ENCODE measurements at regions not wholly inside any gene's neighbourhood (a gene's known extent, or its start where the extent isn't known, plus 50 kb on each side); places are given as distances from the start of the nearest gene placed in this dataset.

- TF ChIP-seq EZH2 (IDR thresholded peaks at IDR 0.05; ENCODE audit: low read length) = no peak
- TF ChIP-seq, protein P1, sequence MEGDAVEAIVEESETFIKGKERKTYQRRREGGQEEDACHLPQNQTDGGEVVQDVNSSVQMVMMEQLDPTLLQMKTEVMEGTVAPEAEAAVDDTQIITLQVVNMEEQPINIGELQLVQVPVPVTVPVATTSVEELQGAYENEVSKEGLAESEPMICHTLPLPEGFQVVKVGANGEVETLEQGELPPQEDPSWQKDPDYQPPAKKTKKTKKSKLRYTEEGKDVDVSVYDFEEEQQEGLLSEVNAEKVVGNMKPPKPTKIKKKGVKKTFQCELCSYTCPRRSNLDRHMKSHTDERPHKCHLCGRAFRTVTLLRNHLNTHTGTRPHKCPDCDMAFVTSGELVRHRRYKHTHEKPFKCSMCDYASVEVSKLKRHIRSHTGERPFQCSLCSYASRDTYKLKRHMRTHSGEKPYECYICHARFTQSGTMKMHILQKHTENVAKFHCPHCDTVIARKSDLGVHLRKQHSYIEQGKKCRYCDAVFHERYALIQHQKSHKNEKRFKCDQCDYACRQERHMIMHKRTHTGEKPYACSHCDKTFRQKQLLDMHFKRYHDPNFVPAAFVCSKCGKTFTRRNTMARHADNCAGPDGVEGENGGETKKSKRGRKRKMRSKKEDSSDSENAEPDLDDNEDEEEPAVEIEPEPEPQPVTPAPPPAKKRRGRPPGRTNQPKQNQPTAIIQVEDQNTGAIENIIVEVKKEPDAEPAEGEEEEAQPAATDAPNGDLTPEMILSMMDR (optimal IDR thresholded peaks at IDR 0.05 in 1 of 3, IDR thresholded peaks at IDR 0.05 in 1 of 3, conservative IDR thresholded peaks at IDR 0.05 in 1 of 3; ENCODE audit: extremely low read depth in 1 of 3, insufficient read depth in 2 of 3, low read length in 3 of 3) = no peak
- H2AFZ ChIP-seq (ENCODE audit: control insufficient read depth, low read length) = no peak overlapping the region
- FAIRE-seq = no peak
Measured at GRCh38 chr3:43926055-43926454, 235.3 kb downstream of the ABHD5 start.

GRCh38 chr3:43932921-43933320, 242.2 kb downstream of the ABHD5 start:
- H3K4me3 ChIP-seq (ENCODE audit: control insufficient read depth in 2 of 3, extremely low read depth in 1 of 3, insufficient read depth in 2 of 3, low read depth in 1 of 3, low read length in 3 of 3) = no peak overlapping the region
- no peak overlapping the region for H2AFZ ChIP-seq (ENCODE audit: control insufficient read depth, low read length)
- H3K9ac ChIP-seq (ENCODE audit: control insufficient read depth, extremely low read depth, insufficient read depth, low read length) = no peak overlapping the region
- DNase-seq (ENCODE audit: low read depth, low spot score) (no peak), FAIRE-seq (no peak)
- H3K4me1 ChIP-seq (ENCODE audit: control insufficient read depth, extremely low read depth, insufficient read depth, low read length) = peaks cover 4% of the 10 kb centered on the region
- no peaks in the 10 kb centered on the region for H4K20me1 ChIP-seq (ENCODE audit: control insufficient read depth, extremely low read depth, insufficient read depth, low read length)
- dilution Hi-C loops (cut with MboI; ENCODE audit: extremely low pct_ligation_motif_present, low sequenced_read_pairs) = no loop called here
- peaks cover 3% of the 10 kb centered on the region for H3K27me3 ChIP-seq (ENCODE audit: control insufficient read depth, extremely low read depth, insufficient read depth, low read length)
- no peaks in the 10 kb centered on the region for H3K9me3 ChIP-seq (ENCODE audit: control insufficient read depth, low read depth, low read length)
- TF ChIP-seq, protein P1 (optimal IDR thresholded peaks at IDR 0.05 in 1 of 3, IDR thresholded peaks at IDR 0.05 in 1 of 3, conservative IDR thresholded peaks at IDR 0.05 in 1 of 3; ENCODE audit: extremely low read depth in 1 of 3, insufficient read depth in 2 of 3, low read length in 3 of 3) = no peak
- no peak for TF ChIP-seq EZH2 (IDR thresholded peaks at IDR 0.05; ENCODE audit: low read length)
- H3K9me1 ChIP-seq (ENCODE audit: control insufficient read depth, extremely low read depth, insufficient read depth, low read length) = no peaks in the 10 kb centered on the region
- H3K27ac ChIP-seq (ENCODE audit: control insufficient read depth, insufficient read depth, low read length) = no peak overlapping the region
- H3K79me2 ChIP-seq (ENCODE audit: control insufficient read depth, insufficient read depth, low read length) = no peaks in the 10 kb centered on the region
- H3K36me3 ChIP-seq (ENCODE audit: control insufficient read depth in 2 of 2, extremely low read depth in 1 of 2, insufficient read depth in 2 of 2, low read length in 2 of 2) = no peaks in the 10 kb centered on the region
- no peak overlapping the region for H3K4me2 ChIP-seq (ENCODE audit: control insufficient read depth, extremely low read depth, insufficient read depth, low read depth, low read length)

More at GRCh38 chr3:43926055-43926454, 235.3 kb downstream of the ABHD5 start:
- peaks cover 6% of the 10 kb centered on the region for H3K4me1 ChIP-seq (ENCODE audit: control insufficient read depth, extremely low read depth, insufficient read depth, low read length)
- no peak for DNase-seq (ENCODE audit: low read depth, low spot score)
- no peaks in the 10 kb centered on the region for H4K20me1 ChIP-seq (ENCODE audit: control insufficient read depth, extremely low read depth, insufficient read depth, low read length)
- no peak overlapping the region for H3K4me2 ChIP-seq (ENCODE audit: control insufficient read depth, extremely low read depth, insufficient read depth, low read depth, low read length)
- H3K4me3 ChIP-seq (ENCODE audit: control insufficient read depth in 2 of 3, extremely low read depth in 1 of 3, insufficient read depth in 2 of 3, low read depth in 1 of 3, low read length in 3 of 3) = no peak overlapping the region
- H3K9ac ChIP-seq (ENCODE audit: control insufficient read depth, extremely low read depth, insufficient read depth, low read length) = no peak overlapping the region
- no peak overlapping the region for H3K27ac ChIP-seq (ENCODE audit: control insufficient read depth, insufficient read depth, low read length)
- no peaks in the 10 kb centered on the region for H3K79me2 ChIP-seq (ENCODE audit: control insufficient read depth, insufficient read depth, low read length)
- peaks cover 4% of the 10 kb centered on the region for H3K27me3 ChIP-seq (ENCODE audit: control insufficient read depth, extremely low read depth, insufficient read depth, low read length)
- no peaks in the 10 kb centered on the region for H3K36me3 ChIP-seq (ENCODE audit: control insufficient read depth in 2 of 2, extremely low read depth in 1 of 2, insufficient read depth in 2 of 2, low read length in 2 of 2)
- no peaks in the 10 kb centered on the region for H3K9me3 ChIP-seq (ENCODE audit: control insufficient read depth, low read depth, low read length)
- dilution Hi-C loops (cut with MboI; ENCODE audit: extremely low pct_ligation_motif_present, low sequenced_read_pairs) = no loop called here
- H3K9me1 ChIP-seq (ENCODE audit: control insufficient read depth, extremely low read depth, insufficient read depth, low read length) = no peaks in the 10 kb centered on the region

Measured in keratinocyte (primary cell).